HG03097 (cell line): ENCODE measurements at regions not wholly inside any gene's neighbourhood (a gene's known extent, or its start where the extent isn't known, plus 50 kb on each side); places are given as distances from the start of the nearest gene placed in this dataset.

Experiments used
- ATAC-seq: cut with Tn5 transposase; IDR thresholded peaks from one replicate; pipeline ENCODE4 v1.9.1; 2021; ENCODE audit not compliant: unreplicated experiment, low FRiP score

DNA sequence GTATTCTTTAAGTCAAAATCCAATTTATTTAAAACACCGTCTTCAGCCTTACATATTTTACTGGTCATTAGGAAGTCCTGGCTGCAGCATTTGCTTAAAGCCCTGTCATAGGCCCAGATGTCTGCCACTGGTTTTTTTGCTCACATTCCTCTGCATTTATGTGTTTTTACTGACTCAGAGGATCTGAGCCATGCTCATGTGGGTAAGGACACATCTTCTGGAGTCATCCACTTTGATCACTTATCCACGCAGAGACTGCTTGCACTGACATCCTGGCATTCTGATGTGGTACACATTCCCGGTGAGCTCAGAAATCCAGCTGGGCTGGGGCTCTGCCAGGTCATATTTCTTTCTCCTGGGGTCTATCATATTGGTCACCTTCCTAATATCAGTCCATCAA, 531.7 kb upstream of the ARGLU1 start:
- ATAC-seq = no peak

DNA sequence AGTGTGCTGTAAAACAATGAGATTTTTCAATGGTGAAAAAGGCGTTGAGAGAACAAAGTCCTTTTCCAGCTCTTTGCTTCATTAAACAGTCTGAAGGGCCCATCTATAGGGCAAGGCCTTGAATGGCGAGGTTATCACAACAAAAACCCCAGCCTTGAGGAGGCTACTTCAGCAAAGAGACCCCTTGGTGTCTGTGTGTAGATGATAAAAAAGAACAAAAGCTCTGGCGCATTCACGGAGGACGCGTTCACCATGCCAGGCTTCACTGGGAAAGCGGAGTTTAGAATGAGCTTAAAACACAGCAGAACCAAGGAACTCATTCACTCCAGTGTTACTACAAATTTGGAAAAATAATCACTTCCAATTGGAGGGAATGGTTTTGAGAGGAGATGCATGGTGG, 530.0 kb upstream of the ARGLU1 start:
- ATAC-seq = no peak

DNA sequence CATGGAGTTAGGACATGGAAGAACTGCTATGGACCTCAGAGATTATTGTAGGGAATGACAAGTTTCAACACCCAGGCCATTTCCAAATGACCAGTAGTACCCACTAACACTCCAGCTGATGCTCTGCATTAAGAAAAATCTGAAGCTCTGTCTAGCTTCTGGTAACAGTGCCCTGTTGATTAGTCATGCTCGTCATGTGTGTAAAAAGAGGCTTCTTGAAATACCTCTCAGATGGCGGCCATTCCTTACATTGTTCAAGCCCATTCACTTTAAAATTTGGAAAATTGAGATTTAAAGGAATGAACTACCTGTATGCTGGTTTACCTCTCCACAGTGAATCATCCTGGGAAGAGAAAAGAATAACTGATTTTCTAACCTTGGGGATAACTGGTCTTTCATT, 527.9 kb upstream of the ARGLU1 start:
- no peak for ATAC-seq

DNA sequence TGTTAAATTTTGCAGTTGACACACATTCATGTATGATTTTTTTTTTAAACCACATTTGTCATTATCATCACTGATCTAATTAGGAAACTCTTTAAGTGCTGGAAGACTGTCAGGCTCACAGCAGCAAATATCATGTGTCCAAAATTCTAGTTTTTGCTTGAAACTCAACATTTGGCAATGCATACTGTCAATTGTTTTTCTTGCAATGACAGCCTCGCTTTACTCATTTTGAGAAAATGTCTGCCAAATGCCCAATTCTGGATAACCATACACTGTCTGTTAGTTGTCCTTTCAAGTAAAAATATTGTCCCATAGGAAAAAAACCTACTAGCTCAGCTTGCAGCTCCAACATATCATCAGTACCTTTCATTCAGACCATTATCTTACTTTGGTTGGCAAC, 523.9 kb upstream of the ARGLU1 start:
- no peak for ATAC-seq

DNA sequence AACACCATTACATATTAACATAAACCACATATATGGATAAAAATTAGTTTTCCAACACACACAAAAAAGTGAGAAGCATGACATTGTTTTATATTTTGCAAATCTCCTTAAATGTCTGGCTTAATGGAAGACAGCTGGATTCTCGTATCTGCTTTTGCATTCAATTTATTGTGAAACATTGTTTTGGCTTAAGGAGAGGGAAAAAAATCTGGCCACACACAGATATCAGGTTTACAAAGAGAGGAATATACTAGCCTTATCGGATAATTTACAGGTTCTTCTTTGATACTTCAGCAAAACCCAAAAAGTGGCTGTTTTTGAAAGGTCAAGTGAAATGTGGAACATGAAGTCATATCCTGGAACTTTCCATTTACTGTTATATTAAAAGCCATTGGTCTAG, 523.5 kb upstream of the ARGLU1 start:
- ATAC-seq = no peak

DNA sequence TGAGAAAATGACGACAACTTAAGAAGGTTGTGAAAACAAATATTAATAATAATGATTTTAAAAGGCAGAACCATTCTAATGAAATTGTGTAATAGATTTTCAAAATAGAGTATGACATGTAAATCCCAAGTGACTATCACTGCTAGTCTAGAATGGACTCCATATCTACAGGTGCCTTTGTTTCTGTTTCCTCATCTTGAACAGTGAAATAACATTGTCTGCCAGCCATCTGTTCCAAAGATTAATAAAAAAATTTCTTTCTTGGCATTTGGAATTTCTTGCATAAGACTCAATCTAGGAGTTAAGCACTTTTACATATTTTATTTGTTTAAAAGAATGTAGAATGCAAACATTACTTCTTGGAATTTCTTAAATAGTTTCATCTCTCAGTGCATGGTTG, 520.1 kb upstream of the ARGLU1 start:
- ATAC-seq = no peak

DNA sequence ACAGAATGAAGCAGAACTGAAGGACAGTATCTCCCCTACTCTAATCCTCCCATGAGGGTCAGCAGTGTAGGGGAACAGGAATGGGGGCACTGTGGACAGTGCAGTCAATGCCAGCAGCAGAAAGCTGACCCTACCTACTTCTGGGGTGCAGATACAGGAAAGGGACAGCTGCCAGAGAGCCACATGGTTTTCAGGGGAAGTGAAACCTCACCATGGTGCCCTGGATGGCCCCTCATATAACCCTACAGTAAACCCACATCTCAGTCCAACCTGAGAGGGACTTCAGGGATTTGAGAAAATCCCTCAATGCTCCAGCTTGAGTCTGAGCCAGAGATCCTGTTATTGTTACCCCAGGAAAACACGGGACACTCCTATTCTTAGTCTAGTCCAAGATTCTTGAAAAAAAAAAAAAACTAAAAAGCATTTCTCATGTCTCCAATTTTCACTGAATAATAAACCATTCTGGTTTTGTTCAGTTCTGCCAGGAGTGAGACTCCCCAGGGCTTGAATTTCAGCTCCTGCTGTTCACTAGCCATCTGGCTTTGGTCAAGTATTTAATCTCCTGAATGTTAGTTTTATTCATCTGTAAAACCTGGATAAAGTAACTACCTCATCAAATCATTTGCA, 511.6 kb upstream of the ARGLU1 start:
- no peak for ATAC-seq

DNA sequence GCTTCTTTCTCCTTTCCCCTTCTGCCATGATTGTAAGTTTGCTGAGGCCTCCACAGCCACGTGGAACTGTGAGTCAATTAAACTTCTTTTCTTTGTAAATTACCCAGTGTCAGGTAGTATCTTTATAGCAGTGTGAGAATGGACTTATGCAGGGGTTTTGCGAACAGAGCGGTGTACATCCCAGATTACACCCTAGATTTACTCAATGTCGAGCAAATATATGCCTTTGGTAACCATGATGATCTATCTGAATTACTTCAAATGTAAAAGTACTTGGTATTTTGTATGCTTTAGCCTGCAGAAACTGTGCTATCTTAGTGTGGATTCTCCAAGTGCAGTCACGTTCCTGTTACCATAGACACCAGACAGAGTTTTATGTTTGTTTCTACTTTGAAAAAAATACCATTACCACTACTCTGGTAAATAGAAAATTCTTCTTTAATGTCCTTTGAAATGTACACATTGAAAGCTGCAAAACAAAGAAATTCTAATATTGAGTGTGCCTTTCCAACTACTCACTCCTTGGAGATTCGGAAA, 510.4 kb upstream of the ARGLU1 start:
- no peak for ATAC-seq

DNA sequence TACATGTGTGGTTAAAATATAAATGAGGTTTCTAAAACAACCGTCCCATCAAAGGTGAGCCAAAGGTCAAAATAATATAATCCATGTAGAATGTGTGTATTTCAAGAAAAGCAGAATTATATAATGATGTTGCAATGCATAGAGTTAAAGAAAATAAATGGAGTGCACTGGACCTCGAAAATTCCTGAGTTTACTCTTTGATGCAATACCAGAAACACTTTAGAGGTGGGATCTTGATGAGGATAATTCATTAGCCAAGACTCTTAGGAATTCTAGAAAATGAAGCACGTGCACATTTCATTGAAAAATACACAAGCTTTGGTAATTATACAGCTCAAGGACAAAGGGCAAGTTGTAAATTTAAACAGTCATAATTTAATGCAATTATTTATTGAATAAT, 508.9 kb upstream of the ARGLU1 start:
- ATAC-seq = no peak

DNA sequence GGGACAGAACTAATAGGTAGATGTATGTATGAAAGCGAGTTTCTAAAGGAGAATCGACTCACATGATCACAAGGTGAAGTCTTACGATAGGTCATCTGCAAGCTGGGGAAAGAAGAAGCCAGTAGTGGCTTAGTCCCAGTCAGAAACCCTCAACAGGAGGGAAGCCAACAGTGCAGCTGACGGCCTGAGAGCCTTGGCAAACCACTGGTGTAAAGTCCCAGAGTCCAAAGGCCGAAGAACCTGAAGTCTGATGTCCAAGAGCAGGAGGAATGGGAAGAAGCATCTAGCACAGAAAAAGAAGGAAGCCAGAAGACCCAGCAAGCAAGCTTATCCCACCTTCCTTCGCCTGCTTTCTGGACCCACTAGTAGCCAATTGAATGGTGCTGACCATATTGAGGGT, 507.6 kb upstream of the ARGLU1 start:
- ATAC-seq = no peak

DNA sequence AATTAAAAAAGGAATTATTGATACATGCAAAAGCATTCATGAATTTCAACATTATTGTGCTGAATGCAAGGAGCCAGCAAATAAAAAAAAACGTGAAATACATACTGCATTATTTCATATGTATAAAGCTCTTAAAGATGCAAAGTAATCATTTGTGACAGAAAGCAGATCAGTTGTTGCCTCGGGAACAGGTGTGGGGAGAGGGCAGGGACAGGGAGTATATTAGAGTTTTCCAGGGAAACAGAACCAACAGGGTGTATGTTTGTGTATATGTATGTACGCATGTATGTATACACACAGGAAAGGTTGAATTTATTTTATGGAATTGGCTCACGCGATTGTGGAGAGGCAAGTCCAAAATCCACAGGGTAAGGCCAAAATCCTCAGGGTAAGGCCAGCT, 502.9 kb upstream of the ARGLU1 start:
- ATAC-seq = no peak

DNA sequence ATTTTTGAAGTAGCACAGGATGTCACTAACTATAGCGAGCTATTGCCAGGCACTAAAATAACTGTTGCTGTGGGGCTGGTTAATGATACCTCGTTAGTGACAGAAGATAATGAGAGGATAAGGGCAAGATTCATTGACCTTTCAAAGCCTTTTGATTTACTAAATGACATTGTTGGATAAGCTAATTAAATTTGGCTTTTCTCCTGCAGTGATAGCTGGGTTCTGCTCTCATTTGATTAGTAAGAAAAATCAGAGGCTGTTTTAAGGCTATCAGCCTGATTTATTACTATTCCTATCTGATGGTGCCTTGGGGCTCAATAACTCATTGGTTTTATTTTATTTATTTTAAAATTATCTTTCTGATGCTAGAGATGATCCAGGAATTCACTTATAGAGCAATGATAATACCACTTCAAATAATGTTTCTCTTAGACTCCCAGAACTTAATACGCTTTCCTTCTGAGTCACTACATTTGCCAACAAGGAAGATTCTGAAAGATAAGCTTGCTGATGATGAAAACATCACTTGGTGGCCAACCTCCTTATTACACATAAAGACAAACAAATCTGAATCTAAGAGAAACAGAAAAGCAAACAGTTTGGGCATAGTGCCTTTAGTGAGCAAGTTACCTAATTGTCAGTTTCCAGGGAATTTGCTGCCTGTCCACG, 501.3 kb upstream of the ARGLU1 start:
- ATAC-seq = no peak

DNA sequence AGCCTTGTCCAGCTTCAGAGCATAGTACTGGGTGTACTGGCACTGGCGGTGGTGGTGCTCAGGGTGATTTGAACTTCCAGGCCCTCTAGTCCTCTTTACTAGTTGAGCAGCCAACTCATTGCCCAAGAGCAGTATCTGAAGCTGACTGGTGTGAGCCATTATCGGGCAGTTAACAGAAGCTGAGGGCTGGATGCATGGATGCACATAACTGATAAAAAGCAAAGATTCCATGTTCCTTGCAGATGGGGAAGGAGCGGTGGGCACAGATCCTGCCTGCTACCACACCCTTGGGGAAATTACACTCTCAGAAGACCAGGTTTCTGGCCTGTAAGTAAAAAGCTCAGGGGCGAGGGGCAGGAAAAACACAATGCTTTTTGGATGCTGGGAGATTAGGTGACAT, 499.4 kb upstream of the ARGLU1 start:
- no peak for ATAC-seq

DNA sequence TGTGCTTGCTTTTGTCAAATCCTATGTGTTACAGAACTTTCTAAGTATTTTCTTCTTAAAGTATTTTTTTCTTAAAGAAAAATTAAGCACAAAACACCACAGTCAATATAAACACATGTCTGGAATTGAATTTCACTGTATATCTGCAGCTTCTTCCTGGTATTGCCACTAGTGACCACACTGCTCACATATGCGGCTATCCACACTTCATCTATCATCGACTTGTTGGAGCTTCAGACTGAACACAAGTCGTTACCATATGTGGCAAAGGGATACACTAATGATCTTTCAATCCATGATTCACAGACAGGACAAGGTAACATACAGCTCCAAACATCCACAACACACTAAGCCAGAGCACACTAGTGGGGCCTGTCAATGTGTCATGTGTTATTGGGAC, 498.4 kb upstream of the ARGLU1 start:
- ATAC-seq = no peak

DNA sequence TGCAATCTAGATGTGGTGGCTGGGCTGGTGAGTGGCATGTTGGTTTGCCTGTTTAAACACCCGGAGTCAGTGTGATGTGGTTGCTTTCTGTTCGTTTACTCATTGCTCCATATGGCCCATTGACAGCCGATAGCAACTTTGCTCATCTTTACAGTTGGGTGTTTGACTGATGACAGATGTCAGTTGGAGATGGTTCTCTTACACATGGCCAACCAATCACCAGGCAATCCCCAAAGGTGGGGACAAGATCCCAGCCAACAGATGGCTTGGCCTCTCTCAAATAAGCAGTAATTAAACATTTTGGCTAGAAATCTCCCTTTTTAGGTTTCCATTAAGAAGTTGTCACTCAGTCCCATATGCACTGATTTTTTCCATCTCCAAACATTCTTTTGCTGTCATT, 497.1 kb upstream of the ARGLU1 start:
- ATAC-seq = no peak

DNA sequence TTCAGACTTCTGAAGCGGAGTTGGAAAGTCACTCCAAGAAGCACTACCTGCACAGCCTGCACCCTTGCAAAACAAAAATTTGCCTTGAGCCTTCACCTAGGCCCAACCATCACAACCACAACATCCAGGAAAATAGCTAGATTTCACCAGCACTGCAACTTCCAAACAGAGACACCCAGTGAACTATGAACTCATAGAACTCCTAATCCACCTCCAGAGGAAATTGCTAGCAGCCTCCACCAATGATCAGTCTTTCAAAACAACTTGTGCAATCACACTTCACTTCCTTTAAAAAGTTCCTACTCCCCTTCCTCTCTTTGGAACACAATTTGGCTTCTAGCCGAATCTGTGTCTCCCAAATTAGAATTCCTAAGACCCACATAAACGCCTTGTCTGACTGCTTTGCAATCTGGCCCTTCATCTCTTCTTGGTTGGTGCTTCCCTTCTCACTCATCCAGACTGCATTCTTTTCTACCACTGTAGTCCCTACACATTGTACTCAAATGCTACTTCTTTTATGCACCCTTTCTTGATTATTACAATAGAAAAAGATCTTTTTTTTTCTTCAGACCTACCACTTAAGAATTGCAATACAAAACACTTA, 489.2 kb upstream of the ARGLU1 start:
- no peak for ATAC-seq

DNA sequence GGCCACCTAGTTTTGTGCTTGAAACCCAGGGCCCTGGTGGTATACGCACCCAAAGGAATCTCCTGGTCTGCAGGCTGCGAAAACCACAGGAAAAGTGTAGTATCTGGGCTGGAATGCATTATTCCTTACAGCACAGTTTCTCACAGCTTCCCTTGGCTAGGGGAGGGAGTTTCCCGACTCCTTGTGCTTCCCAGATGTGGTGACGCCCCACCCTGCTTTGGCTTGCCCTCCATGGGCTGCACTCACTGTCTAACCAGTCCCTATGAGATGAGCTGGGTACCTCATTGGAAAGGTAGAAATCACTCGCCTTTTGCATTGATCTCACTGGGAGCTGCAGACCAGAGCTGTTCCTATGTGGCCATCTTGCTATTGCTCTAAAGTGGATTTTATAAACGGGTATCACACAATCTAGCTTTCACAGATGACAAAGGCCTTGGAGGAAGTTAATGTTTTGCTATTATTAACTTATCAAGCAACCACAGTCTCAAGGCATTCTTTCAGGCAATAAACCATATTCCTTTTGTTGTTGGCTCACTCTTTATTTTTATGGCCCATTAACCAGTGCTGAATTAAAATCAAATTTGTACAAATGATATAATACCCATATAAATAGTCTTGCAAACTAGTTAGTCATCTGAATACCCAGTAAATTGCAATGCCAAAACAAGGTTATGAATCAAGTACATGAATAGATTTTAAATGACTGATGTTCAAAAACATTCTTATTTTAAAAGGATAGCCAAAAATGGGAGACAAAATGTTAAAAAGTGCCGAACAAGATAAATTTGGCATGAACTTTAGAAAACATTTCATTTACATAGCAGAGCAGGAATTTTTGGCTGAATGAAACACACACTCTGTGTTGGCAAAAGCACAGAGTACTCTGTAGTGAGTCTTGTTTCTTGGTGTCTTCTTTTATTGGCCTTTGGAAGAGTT, 475.4 kb upstream of the ARGLU1 start:
- no peak for ATAC-seq

DNA sequence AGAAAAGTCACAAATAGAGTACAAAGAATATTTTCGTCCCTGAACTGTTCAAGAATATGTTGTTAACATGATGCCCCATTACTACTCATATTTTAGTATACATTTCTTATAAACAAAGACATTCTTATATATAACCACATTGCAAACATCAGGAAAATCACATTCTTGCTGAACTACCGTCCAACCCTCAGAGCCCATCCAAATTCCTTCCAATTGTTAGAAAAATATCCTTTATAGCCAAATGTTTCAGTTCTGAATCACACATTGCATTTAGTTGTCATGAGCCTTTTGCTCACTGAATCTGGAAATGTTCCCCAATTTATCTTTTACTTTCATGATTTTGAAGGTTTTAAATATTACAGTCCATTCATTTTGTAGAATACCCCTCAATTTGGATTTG, 467.8 kb upstream of the ARGLU1 start:
- no peak for ATAC-seq

DNA sequence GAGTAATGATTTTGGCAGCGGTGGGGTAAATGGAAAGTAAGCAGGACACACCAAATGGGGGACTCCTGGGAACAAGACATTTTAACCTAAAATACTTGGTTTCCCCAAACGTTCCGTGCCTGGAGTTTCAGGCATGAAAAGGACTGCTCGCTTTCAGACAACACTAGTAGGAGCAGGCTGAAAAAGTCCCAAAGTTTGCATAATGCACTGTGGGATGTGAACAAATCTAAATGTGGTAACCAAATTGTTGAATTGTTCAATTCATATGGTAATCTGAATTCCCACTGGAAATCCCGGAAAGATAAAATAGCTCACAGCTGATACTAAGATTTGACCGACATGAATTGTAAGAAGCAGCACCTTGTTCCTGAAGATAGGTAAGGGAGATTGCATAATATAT, 467.2 kb upstream of the ARGLU1 start:
- no peak for ATAC-seq

DNA sequence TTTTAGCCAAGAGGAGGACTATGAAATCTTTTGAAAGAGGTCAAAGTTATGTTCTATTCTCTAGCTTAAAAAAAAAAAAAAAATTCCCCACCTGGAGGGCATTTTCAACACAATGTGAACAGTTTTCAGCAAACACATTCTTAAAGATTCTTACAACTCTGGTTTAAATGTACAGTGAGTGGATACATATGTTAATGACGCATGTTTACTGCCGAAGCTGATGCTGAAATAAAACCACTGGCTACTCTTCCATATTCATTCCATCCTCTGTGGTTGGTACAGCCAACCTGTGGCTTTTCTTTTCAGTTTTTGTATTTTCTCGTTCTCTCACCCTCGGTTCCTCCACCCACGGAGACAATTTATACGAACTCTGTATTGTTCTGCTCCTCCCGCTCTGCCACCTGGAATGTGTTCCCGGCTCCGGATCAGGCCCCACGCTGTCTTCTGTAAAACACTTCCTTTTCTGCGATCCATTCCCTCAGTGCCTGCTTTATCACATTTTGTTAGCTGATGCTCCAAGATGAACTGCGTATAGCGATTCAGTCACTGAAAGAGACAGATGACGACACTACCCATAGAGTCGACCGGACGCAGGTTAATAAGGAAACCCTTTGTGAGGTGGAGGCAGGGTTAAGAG, 466.4 kb upstream of the ARGLU1 start:
- no peak for ATAC-seq

DNA sequence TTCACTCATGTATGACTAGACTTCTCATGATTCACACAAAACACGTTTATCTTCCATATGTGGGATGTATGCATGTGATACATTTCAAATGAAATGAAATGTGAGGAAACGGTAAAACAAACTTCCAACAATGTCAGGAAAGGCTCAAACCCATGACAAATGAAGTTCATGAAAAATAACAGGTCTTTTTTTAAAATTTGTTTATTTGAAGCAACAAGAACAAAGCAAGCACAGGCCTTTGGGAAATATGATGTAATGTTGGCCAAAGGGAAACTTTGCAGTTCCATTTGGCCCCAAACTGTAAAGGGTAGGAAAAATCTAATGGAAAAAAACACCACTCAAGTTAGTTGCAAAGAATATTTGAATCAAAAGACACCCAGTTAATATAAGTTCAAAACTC, 463.8 kb upstream of the ARGLU1 start:
- no peak for ATAC-seq
